GM12875 (cell line): ENCODE measurements at regions not wholly inside any gene's neighbourhood (a gene's known extent, or its start where the extent isn't known, plus 50 kb on each side); places are given as distances from the start of the nearest gene placed in this dataset.

ENCODE experiments used
- H3K4me3 ChIP-seq: one replicate; pipeline ENCODE4 v1.5.1; 2011; ENCODE audit warnings: low read depth, low read length, control low read depth
- TF ChIP-seq, protein P1 (sequence below): IDR thresholded peaks from 2 replicates; pipeline ENCODE4 v1.5.1; 2011; ENCODE audit warnings: low read depth, mild to moderate bottlenecking, control low read depth, inconsistent platforms, low read length, moderate library complexity, borderline replicate concordance; ENCODE audit not compliant: insufficient read depth

DNA sequence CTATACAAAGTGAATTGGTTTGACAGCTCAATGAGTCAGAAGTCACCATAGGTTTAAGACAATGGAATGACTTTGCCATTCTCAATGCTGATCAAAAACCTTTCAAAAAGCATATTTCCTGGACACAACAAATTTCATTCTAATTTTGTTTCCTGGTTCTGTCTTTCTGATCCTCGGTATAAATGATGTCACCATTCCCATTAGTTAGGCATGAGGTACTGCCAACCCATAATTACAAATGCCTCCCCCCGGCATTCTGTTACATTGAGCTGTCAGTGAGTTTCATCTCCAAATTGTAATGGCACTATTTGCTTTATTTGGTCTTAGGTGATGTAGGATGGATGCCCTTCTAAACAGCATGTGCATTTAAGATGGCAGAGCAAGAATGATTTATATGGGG lies 81.7 kb upstream of the NFE2L3 start:
- TF ChIP-seq, protein P1, sequence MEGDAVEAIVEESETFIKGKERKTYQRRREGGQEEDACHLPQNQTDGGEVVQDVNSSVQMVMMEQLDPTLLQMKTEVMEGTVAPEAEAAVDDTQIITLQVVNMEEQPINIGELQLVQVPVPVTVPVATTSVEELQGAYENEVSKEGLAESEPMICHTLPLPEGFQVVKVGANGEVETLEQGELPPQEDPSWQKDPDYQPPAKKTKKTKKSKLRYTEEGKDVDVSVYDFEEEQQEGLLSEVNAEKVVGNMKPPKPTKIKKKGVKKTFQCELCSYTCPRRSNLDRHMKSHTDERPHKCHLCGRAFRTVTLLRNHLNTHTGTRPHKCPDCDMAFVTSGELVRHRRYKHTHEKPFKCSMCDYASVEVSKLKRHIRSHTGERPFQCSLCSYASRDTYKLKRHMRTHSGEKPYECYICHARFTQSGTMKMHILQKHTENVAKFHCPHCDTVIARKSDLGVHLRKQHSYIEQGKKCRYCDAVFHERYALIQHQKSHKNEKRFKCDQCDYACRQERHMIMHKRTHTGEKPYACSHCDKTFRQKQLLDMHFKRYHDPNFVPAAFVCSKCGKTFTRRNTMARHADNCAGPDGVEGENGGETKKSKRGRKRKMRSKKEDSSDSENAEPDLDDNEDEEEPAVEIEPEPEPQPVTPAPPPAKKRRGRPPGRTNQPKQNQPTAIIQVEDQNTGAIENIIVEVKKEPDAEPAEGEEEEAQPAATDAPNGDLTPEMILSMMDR = no peak

DNA sequence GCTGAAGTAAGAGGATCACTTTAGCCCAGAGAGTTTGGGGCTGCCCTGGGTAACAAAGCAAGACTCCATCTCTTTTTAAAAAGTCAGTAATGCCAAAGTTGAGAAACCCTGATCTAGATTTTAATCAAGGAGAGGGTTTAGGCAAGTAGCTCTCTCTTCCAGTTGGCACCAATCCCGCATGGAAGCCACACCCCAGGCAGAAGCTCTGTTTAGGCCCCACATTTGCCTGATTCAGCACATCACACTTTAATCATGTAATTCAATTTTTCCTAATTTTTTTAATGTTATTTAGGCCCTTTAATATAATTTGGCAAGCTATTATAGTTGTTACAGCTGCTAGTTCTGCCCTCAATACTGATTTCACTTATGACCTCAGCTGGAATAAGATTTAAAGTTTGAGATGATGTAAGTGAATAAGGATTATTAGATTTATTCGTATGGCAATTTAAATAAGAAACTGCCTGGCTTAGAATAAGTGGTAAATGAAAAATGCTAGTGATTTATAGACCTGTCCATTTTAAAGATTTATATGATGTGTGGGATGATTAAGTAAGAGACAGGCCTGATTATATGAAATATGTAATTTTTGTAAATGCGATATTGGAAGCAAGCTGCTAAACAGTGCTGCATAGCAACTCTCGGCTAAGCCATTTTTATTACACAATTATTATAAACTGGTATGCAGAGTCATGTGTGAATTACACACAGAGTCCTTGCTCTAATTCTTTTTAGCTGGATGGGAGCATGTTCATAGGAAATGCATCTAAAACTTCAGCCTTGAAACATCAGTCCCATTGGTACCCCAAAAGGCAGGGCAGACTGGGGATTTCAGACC lies 80.2 kb upstream of the NFE2L3 start:
- TF ChIP-seq, protein P1 = no peak
- no peak overlapping the region for H3K4me3 ChIP-seq

More for the DNA sequence above, 81.7 kb upstream of the NFE2L3 start:
- no peak overlapping the region for H3K4me3 ChIP-seq

DNA sequence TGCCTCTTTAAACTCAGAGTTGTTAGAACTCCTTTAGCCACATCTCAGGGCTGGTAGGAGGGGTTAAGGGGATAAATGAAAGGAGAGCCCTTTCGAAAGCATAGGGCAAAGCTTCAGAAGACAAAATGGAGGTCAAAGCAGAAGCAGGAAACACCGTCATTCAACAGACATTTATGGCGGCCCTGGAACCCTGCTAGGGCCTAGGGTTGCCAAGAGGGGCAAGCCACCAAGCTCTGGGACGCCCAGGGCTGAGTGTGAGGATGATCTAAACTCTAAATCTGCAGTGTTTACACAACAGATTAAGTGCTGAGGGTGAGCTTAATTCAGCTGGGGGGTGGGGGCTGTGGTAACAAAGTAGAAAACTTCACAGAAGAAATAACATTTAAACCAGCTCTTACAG lies 79.0 kb upstream of the NFE2L3 start:
- no peak overlapping the region for H3K4me3 ChIP-seq
- TF ChIP-seq, protein P1 = no peak

DNA sequence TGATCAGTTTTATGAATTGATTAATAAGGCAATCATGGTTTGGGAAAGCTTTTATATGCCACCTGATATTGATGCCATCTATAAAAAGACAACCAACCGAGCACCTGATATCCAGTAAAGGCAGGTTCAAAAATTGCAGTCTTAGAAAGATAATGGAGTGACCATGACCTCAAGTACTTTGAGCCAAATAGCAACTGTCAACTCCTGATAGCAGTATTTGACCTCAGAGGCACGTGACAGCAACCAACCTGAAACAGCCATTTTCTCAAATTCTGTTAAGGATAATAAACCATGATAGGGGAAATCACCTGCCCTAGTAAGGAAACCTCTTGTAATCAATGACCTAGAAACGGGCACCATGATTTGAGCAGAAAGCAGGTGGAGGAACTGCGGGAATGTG lies 77.1 kb upstream of the NFE2L3 start:
- TF ChIP-seq, protein P1 = no peak
- H3K4me3 ChIP-seq = no peak overlapping the region

DNA sequence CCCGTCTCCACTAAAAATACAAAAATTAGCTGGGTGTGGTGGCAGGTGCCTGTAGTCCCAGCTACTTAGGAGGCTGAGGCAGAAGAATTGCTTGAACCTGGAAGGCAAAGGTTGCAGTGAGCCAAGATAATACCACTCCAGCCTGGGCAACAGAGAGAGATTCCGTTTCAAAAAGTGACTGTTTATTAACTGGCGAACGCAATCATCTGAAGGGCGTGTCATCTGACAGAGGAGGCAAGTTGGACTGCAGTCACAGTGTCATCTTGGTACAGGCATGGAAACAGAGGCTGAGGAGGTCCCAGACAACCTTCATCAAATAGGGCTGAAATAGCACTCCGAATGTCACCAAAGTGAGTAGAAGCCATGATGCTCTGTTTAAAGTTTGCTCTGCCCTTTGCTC lies 75.3 kb upstream of the NFE2L3 start:
- no peak overlapping the region for H3K4me3 ChIP-seq
- TF ChIP-seq, protein P1 = no peak

DNA sequence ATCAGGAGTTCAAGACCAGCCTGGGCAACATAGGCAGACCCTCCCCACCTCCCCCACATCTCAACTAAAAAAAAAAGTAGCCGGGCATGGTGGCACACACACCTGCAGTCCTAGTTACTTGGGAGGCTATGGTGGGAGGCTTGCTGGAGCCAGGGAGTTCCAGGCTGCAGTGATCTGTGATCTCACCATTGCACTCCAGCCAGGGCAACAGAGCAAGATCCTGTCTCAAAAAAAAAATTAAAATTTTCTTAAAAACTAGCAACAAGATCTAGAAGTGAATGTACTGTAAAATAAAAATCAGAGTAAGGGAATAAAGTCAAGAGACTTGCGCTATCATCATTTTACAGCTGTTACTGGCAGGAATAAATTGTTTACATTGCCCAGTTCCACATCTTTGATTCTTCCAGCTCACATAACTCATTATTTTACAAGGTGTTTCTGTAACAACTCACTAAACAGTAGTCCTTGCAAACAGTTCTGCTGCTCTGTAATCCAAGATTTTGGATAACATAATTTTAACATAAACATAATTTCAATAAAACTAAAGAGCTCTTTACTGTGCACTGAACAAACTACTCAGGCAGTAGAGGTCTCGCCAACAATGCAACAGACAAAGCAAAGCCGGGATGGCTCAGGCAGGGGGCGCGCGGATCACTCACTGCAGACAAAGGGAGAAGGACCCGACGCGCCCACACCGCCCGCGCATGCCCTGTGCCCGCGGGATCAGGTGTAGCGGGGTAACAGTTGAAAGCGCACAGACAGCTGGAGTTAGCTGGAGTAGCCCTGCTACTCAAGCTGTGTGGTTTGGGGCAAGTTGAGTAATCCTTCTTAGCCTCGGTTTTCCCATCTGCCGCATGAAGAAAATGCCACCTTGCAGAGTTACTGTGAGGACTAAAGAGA lies 73.3 kb upstream of the NFE2L3 start:
- no peak overlapping the region for H3K4me3 ChIP-seq
- TF ChIP-seq, protein P1 = peak; percentile 64
